Neural progenitor cell (in vitro differentiated cells): ENCODE measurements at regions not wholly inside any gene's neighbourhood (a gene's known extent, or its start where the extent isn't known, plus 50 kb on each side); places are given as distances from the start of the nearest gene placed in this dataset.

ENCODE experiments used
- DNase-seq: peaks from one replicate; pipeline ENCODE4 v3.0.0-alpha.2; 2016; ENCODE audit warnings: low spot score
- H2AFZ ChIP-seq: fragments of 200-600 bp; sonication (generic); replicated peaks from 2 replicates; pipeline ENCODE4 v1.6.1; 2016; ENCODE audit warnings: antibody characterized with exemption
- H3F3A ChIP-seq: fragments of 200-600 bp; sonication (generic); 2 replicates; pipeline ENCODE4 v1.6.1; 2016; ENCODE audit warnings: antibody characterized with exemption, low read depth
- H3K27ac ChIP-seq: fragments of 200-600 bp; sonication (generic); 2 replicates; pipeline ENCODE4 v1.5.1; 2016; ENCODE audit warnings: mild to moderate bottlenecking
- H3K27me3 ChIP-seq: fragments of 200-600 bp; sonication (generic); 2 replicates; pipeline ENCODE4 v1.6.1; 2016; ENCODE audit warnings: mild to moderate bottlenecking, moderate library complexity
- H3K36me3 ChIP-seq: fragments of 200-600 bp; sonication (generic); 2 replicates; pipeline ENCODE4 v1.5.1; 2016
- H3K4me1 ChIP-seq: fragments of 200-600 bp; sonication (generic); 2 replicates; pipeline ENCODE4 v1.6.1; 2016; ENCODE audit warnings: mixed run types
- H3K4me2 ChIP-seq: fragments of 200-600 bp; sonication (generic); 2 replicates; pipeline ENCODE4 v1.6.1; 2016
- H3K4me3 ChIP-seq: fragments of 200-600 bp; sonication (generic); 2 replicates; pipeline ENCODE4 v1.5.1; 2016
- H3K79me2 ChIP-seq: fragments of 200-600 bp; sonication (generic); 2 replicates; pipeline ENCODE4 v1.6.1; 2016; ENCODE audit warnings: low read depth
- H3K9ac ChIP-seq: fragments of 200-600 bp; sonication (generic); 2 replicates; pipeline ENCODE4 v1.6.1; 2016
- H3K9me3 ChIP-seq: fragments of 200-600 bp; sonication (generic); 2 replicates; pipeline ENCODE4 v1.5.1; 2016; ENCODE audit warnings: low read depth
- H4K20me1 ChIP-seq: fragments of 200-600 bp; sonication (generic); 2 replicates; pipeline ENCODE4 v1.6.1; 2016; ENCODE audit warnings: low read depth
- H3K27ac Mint-ChIP-seq: 3 replicates; pipeline ENCODE4 v1.8.0; 2021; ENCODE audit warnings: mixed read lengths
- H3K27me3 Mint-ChIP-seq: 2 replicates; pipeline ENCODE4 v1.8.0; 2022; ENCODE audit warnings: low read depth, mild to moderate bottlenecking, inconsistent platforms, moderate library complexity, mixed read lengths; ENCODE audit not compliant: insufficient read depth
- H3K36me3 Mint-ChIP-seq: 3 replicates; pipeline ENCODE4 v1.8.0; 2021; ENCODE audit warnings: mixed read lengths
- H3K4me1 Mint-ChIP-seq: 3 replicates; pipeline ENCODE4 v1.8.0; 2021; ENCODE audit warnings: mixed read lengths
- H3K4me3 Mint-ChIP-seq: 3 replicates; pipeline ENCODE4 v1.8.0; 2021; ENCODE audit warnings: mild to moderate bottlenecking, moderate library complexity, mixed read lengths
- H3K9me3 Mint-ChIP-seq: 3 replicates; pipeline ENCODE4 v1.8.0; 2020; ENCODE audit warnings: mixed read lengths
- CTCF ChIP-seq: fragments of 200-600 bp; sonication (generic); IDR thresholded peaks from 2 replicates; pipeline ENCODE4 v1.5.1; 2017; ENCODE audit warnings: antibody characterized with exemption, mild to moderate bottlenecking
- EZH2 ChIP-seq: fragments of 200-600 bp; sonication (generic); IDR thresholded peaks from 2 replicates; pipeline ENCODE4 v1.6.1; 2017; ENCODE audit warnings: antibody characterized with exemption, mild to moderate bottlenecking, moderate library complexity
- EZH2phosphoT487 ChIP-seq: fragments of 200-600 bp; sonication (generic); IDR thresholded peaks from 2 replicates; pipeline ENCODE4 v1.6.1; 2017; ENCODE audit warnings: antibody characterized with exemption

- Mint-ChIP-seq H3K9me3 (no peaks in the 10 kb centered on the region), H3K4me1 (no peaks in the 10 kb centered on the region), H3K4me3 (no peak overlapping the region), H3K36me3 (no peaks in the 10 kb centered on the region), H3K27me3 (no peaks in the 10 kb centered on the region), H3K27ac (no peak overlapping the region)
- no peak overlapping the region for H3K4me3 ChIP-seq
- H3K27me3 ChIP-seq, result no peaks in the 10 kb centered on the region
- H3K4me2 ChIP-seq, result no peak overlapping the region
- H3K9me3 ChIP-seq, result no peaks in the 10 kb centered on the region
- no peaks in the 10 kb centered on the region for H3F3A ChIP-seq
- DNase-seq, result no peak
- H4K20me1 ChIP-seq, result no peaks in the 10 kb centered on the region
- H3K36me3 ChIP-seq, result no peaks in the 10 kb centered on the region
- H3K27ac ChIP-seq, result no peak overlapping the region
- H3K9ac ChIP-seq, result no peak overlapping the region
- TF ChIP-seq CTCF (no peak), EZH2 (no peak), EZH2phosphoT487 (no peak)
- H3K4me1 ChIP-seq, result no peaks in the 10 kb centered on the region
- H3K79me2 ChIP-seq, result no peaks in the 10 kb centered on the region
- H2AFZ ChIP-seq, result no peak overlapping the region
Observed at GRCh38 chr14:22189881-22190280, 399.1 kb downstream of the DAD1 start.

- H3K4me3 ChIP-seq, result no peak overlapping the region
- Mint-ChIP-seq H3K27ac (no peak overlapping the region), H3K27me3 (no peaks in the 10 kb centered on the region), H3K9me3 (no peaks in the 10 kb centered on the region), H3K4me3 (no peak overlapping the region), H3K4me1 (no peaks in the 10 kb centered on the region), H3K36me3 (no peaks in the 10 kb centered on the region)
- H3K9me3 ChIP-seq, result no peaks in the 10 kb centered on the region
- no peaks in the 10 kb centered on the region for H4K20me1 ChIP-seq
- no peaks in the 10 kb centered on the region for H3K36me3 ChIP-seq
- TF ChIP-seq CTCF, result no peak
- no peak for TF ChIP-seq EZH2phosphoT487
- no peak for TF ChIP-seq EZH2
- H2AFZ ChIP-seq, result no peak overlapping the region
- H3F3A ChIP-seq, result no peaks in the 10 kb centered on the region
- no peak overlapping the region for H3K4me2 ChIP-seq
- H3K27me3 ChIP-seq, result no peaks in the 10 kb centered on the region
- H3K27ac ChIP-seq, result no peak overlapping the region
- DNase-seq, result no peak
- H3K9ac ChIP-seq, result no peak overlapping the region
- no peaks in the 10 kb centered on the region for H3K4me1 ChIP-seq
- no peaks in the 10 kb centered on the region for H3K79me2 ChIP-seq
Observed at GRCh38 chr14:22188318-22188717, 400.7 kb downstream of the DAD1 start.

- Histone ChIP-seq H2AFZ (no peak overlapping the region), H3F3A (no peaks in the 10 kb centered on the region), H3K27ac (no peak overlapping the region), H3K79me2 (no peaks in the 10 kb centered on the region), H3K9ac (no peak overlapping the region), H3K27me3 (no peaks in the 10 kb centered on the region), H3K9me3 (no peaks in the 10 kb centered on the region), H3K4me1 (no peaks in the 10 kb centered on the region), H3K36me3 (no peaks in the 10 kb centered on the region), H3K4me3 (no peak overlapping the region), H3K4me2 (no peak overlapping the region), H4K20me1 (no peaks in the 10 kb centered on the region)
- no peak for TF ChIP-seq EZH2phosphoT487
- no peak for TF ChIP-seq CTCF
- TF ChIP-seq EZH2, result no peak
- Mint-ChIP-seq H3K4me1 (no peaks in the 10 kb centered on the region), H3K27me3 (no peaks in the 10 kb centered on the region), H3K9me3 (no peaks in the 10 kb centered on the region), H3K27ac (no peak overlapping the region), H3K4me3 (no peak overlapping the region), H3K36me3 (no peaks in the 10 kb centered on the region)
- DNase-seq, result no peak
Observed at GRCh38 chr14:22185789-22186188, 403.2 kb downstream of the DAD1 start.

GRCh38 chr14:22185191-22185590 lies 403.8 kb downstream of the DAD1 start:
- H3K27ac Mint-ChIP-seq, result no peak overlapping the region
- Histone ChIP-seq H3K27ac (no peak overlapping the region), H4K20me1 (no peaks in the 10 kb centered on the region), H3K79me2 (no peaks in the 10 kb centered on the region), H3K9ac (no peak overlapping the region), H3F3A (no peaks in the 10 kb centered on the region), H3K9me3 (no peaks in the 10 kb centered on the region), H3K4me3 (no peak overlapping the region), H3K4me2 (no peak overlapping the region), H3K36me3 (no peaks in the 10 kb centered on the region), H2AFZ (no peak overlapping the region), H3K27me3 (no peaks in the 10 kb centered on the region), H3K4me1 (peaks cover 3% of the 10 kb centered on the region)
- no peaks in the 10 kb centered on the region for H3K4me1 Mint-ChIP-seq
- no peak for DNase-seq
- H3K4me3 Mint-ChIP-seq, result no peak overlapping the region
- TF ChIP-seq EZH2 (no peak), CTCF (peak; percentile 19)
- H3K9me3 Mint-ChIP-seq, result no peaks in the 10 kb centered on the region
- H3K36me3 Mint-ChIP-seq, result no peaks in the 10 kb centered on the region
- H3K27me3 Mint-ChIP-seq, result no peaks in the 10 kb centered on the region
